ENCODE measurements at regions not wholly inside any gene's neighbourhood (a gene's known extent, or its start where the extent isn't known, plus 50 kb on each side); places are given as distances from the start of the nearest gene placed in this dataset.

GRCh38 chr11:37704791-37705190 lies 1106.8 kb upstream of the RAG2 start:
- DNase-seq (ENCODE audit: low read depth in 4 of 4, low spot score in 3 of 4), result no peak

- no peak for DNase-seq (ENCODE audit: low read depth in 4 of 4, low spot score in 3 of 4)
Observed at GRCh38 chr11:37699644-37700043, 1101.6 kb upstream of the RAG2 start.

GRCh38 chr11:37695283-37695682 lies 1097.2 kb upstream of the RAG2 start:
- no peak for DNase-seq (ENCODE audit: low read depth in 4 of 4, low spot score in 3 of 4)

GRCh38 chr11:37689951-37690350 lies 1091.9 kb upstream of the RAG2 start:
- DNase-seq (ENCODE audit: low read depth in 4 of 4, low spot score in 3 of 4), result no peak

GRCh38 chr11:37688456-37688855 lies 1090.4 kb upstream of the RAG2 start:
- DNase-seq (ENCODE audit: low read depth in 4 of 4, low spot score in 3 of 4), result no peak

- no peak for DNase-seq (ENCODE audit: low read depth in 4 of 4, low spot score in 3 of 4)
Observed at GRCh38 chr11:37687130-37687529, 1089.1 kb upstream of the RAG2 start.

GRCh38 chr11:37671321-37671720 lies 1073.3 kb upstream of the RAG2 start:
- DNase-seq (ENCODE audit: low read depth in 4 of 4, low spot score in 3 of 4), result no peak

GRCh38 chr11:37666960-37667359 lies 1068.9 kb upstream of the RAG2 start:
- no peak for DNase-seq (ENCODE audit: low read depth in 4 of 4, low spot score in 3 of 4)

- no peak for DNase-seq (ENCODE audit: low read depth in 4 of 4, low spot score in 3 of 4)
Observed at GRCh38 chr11:37657645-37658044, 1059.6 kb upstream of the RAG2 start.

GRCh38 chr11:37647767-37648166 lies 1049.7 kb upstream of the RAG2 start:
- no peak for DNase-seq (ENCODE audit: low read depth in 4 of 4, low spot score in 3 of 4)

- DNase-seq (ENCODE audit: low read depth in 4 of 4, low spot score in 3 of 4), result no peak
Observed at GRCh38 chr11:37643968-37644367, 1045.9 kb upstream of the RAG2 start.

- DNase-seq (ENCODE audit: low read depth in 4 of 4, low spot score in 3 of 4), result no peak
Observed at GRCh38 chr11:37642296-37642695, 1044.3 kb upstream of the RAG2 start.

GRCh38 chr11:37632748-37633147 lies 1034.7 kb upstream of the RAG2 start:
- DNase-seq (ENCODE audit: low read depth in 4 of 4, low spot score in 3 of 4), result no peak

GRCh38 chr11:37630866-37631265 lies 1032.8 kb upstream of the RAG2 start:
- no peak for DNase-seq (ENCODE audit: low read depth in 4 of 4, low spot score in 3 of 4)

- DNase-seq (ENCODE audit: low read depth in 4 of 4, low spot score in 3 of 4), result no peak
Observed at GRCh38 chr11:37623778-37624177, 1025.7 kb upstream of the RAG2 start.

- DNase-seq (ENCODE audit: low read depth in 4 of 4, low spot score in 3 of 4), result no peak
Observed at GRCh38 chr11:37621662-37622061, 1023.6 kb upstream of the RAG2 start.

GRCh38 chr11:37616291-37616690 lies 1018.3 kb upstream of the RAG2 start:
- DNase-seq (ENCODE audit: low read depth in 4 of 4, low spot score in 3 of 4), result no peak

GRCh38 chr11:37613031-37613430 lies 1015.0 kb upstream of the RAG2 start:
- no peak for DNase-seq (ENCODE audit: low read depth in 4 of 4, low spot score in 3 of 4)

GRCh38 chr11:37612146-37612545 lies 1014.1 kb upstream of the RAG2 start:
- DNase-seq (ENCODE audit: low read depth in 4 of 4, low spot score in 3 of 4), result no peak

GRCh38 chr11:37605229-37605628 lies 1007.2 kb upstream of the RAG2 start:
- DNase-seq (ENCODE audit: low read depth in 4 of 4, low spot score in 3 of 4), result no peak

- DNase-seq (ENCODE audit: low read depth in 4 of 4, low spot score in 3 of 4), result no peak
Observed at GRCh38 chr11:37598381-37598780, 1000.3 kb upstream of the RAG2 start.

GRCh38 chr11:37597776-37598175 lies 999.7 kb upstream of the RAG2 start:
- no peak for DNase-seq (ENCODE audit: low read depth in 4 of 4, low spot score in 3 of 4)

GRCh38 chr11:37595845-37596244 lies 997.8 kb upstream of the RAG2 start:
- DNase-seq (ENCODE audit: low read depth in 4 of 4, low spot score in 3 of 4), result no peak

- DNase-seq (ENCODE audit: low read depth in 4 of 4, low spot score in 3 of 4), result no peak
Observed at GRCh38 chr11:37574361-37574760, 976.3 kb upstream of the RAG2 start.

Measured in left renal pelvis (tissue), 4 donors.